Activated CD4-positive, alpha-beta T cell treated with anti-CD3 and anti-CD28 coated beads for 36 hours (primary cell): ENCODE measurements at regions not wholly inside any gene's neighbourhood (a gene's known extent, or its start where the extent isn't known, plus 50 kb on each side); places are given as distances from the start of the nearest gene placed in this dataset.

Experiments
- ATAC-seq: fragments of 200-7000 bp; cut with Tn5 transposase; one replicate; pipeline ENCODE4 v1.10.0; 2021; ENCODE audit warnings: mild to moderate bottlenecking, moderate library complexity
- CTCF ChIA-PET: fragments of 350-600 bp; sonication (Branson Sonifier 250); formaldehyde crosslinking; loops from one replicate; lab custom pipeline; 2021; ENCODE audit warnings: antibody characterized with exemption; lab: Charles Lee
- POLR2A ChIA-PET: fragments of 350-600 bp; sonication (Branson Sonifier 250); formaldehyde crosslinking; loops from one replicate; lab custom pipeline; 2021; ENCODE audit warnings: antibody characterized with exemption, inconsistent platforms; lab: Charles Lee
- DNase-seq: peaks from one replicate; pipeline ENCODE4 v3.0.0-alpha.2; 2020
- H3K27ac Mint-ChIP-seq: one replicate; pipeline ENCODE4 v1.8.0; 2021; ENCODE audit warnings: mixed read lengths
- H3K27me3 Mint-ChIP-seq: one replicate; pipeline ENCODE4 v1.8.0; 2021; ENCODE audit warnings: mixed read lengths
- H3K36me3 Mint-ChIP-seq: one replicate; pipeline ENCODE4 v1.8.0; 2021; ENCODE audit warnings: low read depth, mixed read lengths
- H3K4me1 Mint-ChIP-seq: one replicate; pipeline ENCODE4 v1.8.0; 2021; ENCODE audit warnings: mixed read lengths
- H3K4me3 Mint-ChIP-seq: one replicate; pipeline ENCODE4 v1.8.0; 2021; ENCODE audit warnings: mild to moderate bottlenecking, moderate library complexity, mixed read lengths
- H3K9me3 Mint-ChIP-seq: one replicate; pipeline ENCODE4 v1.8.0; 2021; ENCODE audit warnings: low read depth, mixed read lengths
- intact Hi-C, 2 experiments: fragments of 100-400 bp; cut with DNase I in 1 of 2; cut with micrococcal nuclease in 1 of 2; formaldehyde crosslinking; loops; one replicate each; pipeline versions ENCODE4 v1.14.2 to v1.15.1; 2022 to 2024; cut with DNase I, micrococcal nuclease

DNA sequence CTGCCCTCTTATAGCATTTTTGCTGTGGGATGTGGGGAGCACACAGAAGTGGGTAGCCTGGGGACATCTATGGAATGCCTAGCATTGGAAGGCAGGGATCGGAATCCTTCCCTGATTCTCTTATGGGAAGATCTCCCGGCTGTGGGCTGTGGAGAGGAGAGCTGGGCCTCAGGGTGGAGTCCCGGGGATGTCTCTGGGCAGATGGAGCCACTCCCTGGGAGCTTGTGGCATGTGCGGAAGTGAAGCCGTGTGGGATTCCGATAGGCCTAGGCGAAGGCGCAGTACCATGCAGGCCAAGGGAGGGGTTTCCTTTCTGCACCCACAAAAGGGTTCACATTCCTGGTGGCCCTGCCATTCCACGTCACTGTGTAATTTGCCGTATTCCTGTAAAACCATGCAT is 87.9 kb downstream of the GLI2 start:
- POLR2A ChIA-PET: no interaction called here
- H3K36me3 Mint-ChIP-seq: no peaks in the 10 kb centered on the region
- intact Hi-C loops: no loop called here
- no peaks in the 10 kb centered on the region for H3K27me3 Mint-ChIP-seq
- CTCF ChIA-PET: no interaction called here
- H3K9me3 Mint-ChIP-seq: no peaks in the 10 kb centered on the region
- no peak for DNase-seq
- H3K27ac Mint-ChIP-seq: no peak overlapping the region
- no peak for ATAC-seq
- no peak overlapping the region for H3K4me3 Mint-ChIP-seq
- no peaks in the 10 kb centered on the region for H3K4me1 Mint-ChIP-seq

DNA sequence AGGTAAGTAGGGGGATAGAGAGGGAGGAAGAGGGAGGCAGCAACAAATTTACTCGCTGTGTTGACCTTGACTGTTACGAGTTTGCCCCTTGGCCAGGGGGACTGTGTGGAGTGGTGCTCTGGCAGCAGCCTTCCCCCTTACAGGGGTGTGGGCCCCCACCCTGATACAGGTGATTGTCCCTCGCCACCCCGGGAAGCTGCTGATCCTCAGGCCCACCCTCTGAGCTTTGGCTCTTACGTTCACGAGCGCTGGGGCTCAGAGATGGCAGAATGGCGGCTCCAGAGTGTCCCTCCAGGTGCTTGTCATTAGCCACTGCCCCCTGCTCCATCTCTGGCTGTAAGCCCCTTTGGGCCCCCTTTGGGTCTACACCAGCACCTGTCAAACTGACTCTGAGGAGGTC is 88.6 kb downstream of the GLI2 start:
- H3K4me1 Mint-ChIP-seq: no peaks in the 10 kb centered on the region
- no peaks in the 10 kb centered on the region for H3K27me3 Mint-ChIP-seq
- H3K27ac Mint-ChIP-seq: no peak overlapping the region
- POLR2A ChIA-PET: no interaction called here
- no peaks in the 10 kb centered on the region for H3K9me3 Mint-ChIP-seq
- H3K36me3 Mint-ChIP-seq: no peaks in the 10 kb centered on the region
- intact Hi-C loops: no loop called here
- no peak overlapping the region for H3K4me3 Mint-ChIP-seq
- ATAC-seq: no peak
- CTCF ChIA-PET: no interaction called here
- DNase-seq: no peak

DNA sequence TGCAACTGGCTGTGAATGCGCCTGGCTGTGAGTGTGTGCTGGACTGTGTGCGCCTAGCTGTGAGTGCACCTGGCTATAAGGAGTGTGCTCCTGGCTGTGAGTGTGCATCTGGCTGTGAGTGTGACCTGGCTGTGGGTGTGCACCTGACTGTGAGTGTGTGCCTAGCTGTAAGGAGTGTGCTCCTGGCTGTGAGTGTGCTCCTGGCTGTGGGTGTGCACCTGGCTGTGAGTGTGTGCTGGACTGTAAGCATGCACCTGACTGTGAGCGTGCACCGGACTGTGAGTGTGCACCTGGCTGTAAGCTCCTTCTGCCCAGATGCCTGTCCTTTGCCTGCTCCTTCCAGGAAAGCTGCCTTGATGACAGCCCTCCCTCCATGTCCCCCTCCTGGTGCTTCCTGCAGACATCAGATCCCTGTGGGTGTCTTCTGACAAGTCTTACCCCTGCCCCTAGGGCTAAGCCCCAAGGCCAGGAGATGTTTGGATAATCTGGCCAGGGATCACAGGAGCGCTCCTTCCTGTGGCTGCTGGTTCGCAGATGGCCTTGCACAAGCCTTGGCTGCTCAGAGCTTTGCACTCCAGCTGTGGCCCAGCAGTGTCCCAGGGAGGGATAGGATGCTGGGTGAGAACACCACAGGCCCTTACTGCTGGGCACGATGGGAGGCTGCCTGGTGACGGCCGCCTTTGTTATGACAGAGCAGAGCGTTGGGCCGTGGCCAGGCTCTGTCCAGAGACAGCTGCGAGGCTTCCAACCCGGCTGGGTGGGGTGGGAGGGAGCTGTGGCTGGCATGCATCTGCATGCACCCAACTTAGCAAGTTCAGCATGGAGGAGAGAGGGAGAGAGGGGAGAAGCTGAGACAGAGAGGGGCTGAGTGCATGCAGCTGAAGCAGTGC is 89.9 kb downstream of the GLI2 start:
- no peak for ATAC-seq
- intact Hi-C loops: no loop called here
- no peaks in the 10 kb centered on the region for H3K9me3 Mint-ChIP-seq
- ChIA-PET CTCF (no interaction called here), POLR2A (no interaction called here)
- DNase-seq: no peak
- no peaks in the 10 kb centered on the region for H3K4me1 Mint-ChIP-seq
- no peaks in the 10 kb centered on the region for H3K36me3 Mint-ChIP-seq
- H3K27me3 Mint-ChIP-seq: no peaks in the 10 kb centered on the region
- no peak overlapping the region for H3K27ac Mint-ChIP-seq
- H3K4me3 Mint-ChIP-seq: no peak overlapping the region

DNA sequence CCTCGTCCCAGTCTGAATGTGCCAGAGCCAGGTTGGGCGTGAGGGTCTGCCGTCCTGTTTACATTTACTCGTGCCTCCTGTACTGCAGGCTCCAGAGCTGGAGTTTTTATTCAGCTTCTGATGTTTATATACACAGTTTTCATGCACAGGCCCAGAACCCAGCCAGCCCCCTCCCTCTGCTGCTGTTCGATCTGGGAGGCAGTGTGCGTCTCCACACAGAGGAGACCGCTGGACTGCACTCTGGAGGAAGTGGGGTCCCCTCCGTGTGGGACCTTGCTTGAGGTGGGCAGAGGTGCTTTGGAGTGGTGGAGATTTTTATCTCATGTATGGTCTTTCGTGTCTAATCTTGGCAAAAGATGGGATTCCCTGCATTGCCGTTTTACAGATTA is 90.6 kb downstream of the GLI2 start:
- Mint-ChIP-seq H3K4me1 (no peaks in the 10 kb centered on the region), H3K4me3 (no peak overlapping the region), H3K36me3 (no peaks in the 10 kb centered on the region), H3K27me3 (no peaks in the 10 kb centered on the region), H3K27ac (no peak overlapping the region), H3K9me3 (no peaks in the 10 kb centered on the region)
- ATAC-seq (no peak), DNase-seq (no peak)
- ChIA-PET POLR2A (no interaction called here), CTCF (no interaction called here)
- intact Hi-C loops: no loop called here

DNA sequence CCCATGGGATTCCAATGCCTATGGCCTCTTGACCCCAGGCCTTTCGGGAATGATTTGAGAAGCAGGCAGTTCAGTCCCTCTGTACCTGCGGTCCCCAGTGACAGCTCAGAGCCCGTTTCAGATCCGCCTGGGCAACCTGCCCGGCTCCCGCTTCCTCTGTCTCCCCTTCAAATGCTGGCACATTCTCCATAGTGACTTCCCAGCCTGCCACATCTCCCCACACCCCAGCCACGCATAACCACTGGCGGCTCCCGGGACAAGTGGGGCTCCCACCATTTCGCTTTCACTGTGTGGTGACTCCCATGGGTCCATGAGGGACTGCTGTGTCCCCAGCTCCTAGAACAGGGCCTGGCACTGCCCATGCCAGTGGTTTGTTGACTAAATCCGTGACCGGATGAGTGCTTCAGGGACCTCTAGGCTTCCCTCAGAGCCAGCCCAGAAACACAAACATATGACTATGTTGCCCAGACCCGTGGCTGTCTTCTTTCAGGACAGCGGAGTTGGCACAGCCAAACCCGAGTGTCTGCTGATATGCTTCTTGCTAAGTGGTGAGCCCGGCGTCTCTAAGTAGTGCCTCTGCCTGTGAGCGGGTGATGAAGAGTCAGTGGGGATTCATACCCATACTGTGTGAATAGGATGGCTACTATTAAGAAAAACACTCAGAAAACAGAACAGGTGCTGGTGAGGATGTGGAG is 91.2 kb downstream of the GLI2 start:
- intact Hi-C loops: no loop called here
- no peaks in the 10 kb centered on the region for H3K9me3 Mint-ChIP-seq
- ChIA-PET POLR2A (no interaction called here), CTCF (no interaction called here)
- H3K4me3 Mint-ChIP-seq: no peak overlapping the region
- no peaks in the 10 kb centered on the region for H3K4me1 Mint-ChIP-seq
- ATAC-seq: no peak
- no peaks in the 10 kb centered on the region for H3K36me3 Mint-ChIP-seq
- H3K27ac Mint-ChIP-seq: no peak overlapping the region
- no peaks in the 10 kb centered on the region for H3K27me3 Mint-ChIP-seq
- DNase-seq: no peak

DNA sequence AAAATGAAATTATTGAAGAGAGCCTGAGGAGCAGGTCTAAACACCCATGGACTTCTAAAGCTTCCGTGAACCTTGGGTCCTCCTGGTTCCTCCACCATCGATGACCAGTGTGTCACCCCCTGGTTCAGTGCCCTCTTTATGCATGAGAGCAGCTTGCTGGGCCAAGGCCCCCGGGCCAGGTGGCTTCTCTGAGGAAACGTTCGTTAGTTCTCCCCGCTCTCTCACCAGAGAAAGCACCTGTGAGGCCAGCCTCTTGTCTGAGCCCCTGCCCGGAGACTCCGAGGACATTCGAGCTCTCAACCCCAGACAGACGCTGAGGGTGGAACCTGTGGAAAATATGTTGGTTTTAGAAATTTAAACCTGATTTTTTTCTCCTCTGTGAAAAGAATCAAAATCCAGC is 92.4 kb downstream of the GLI2 start:
- no peak overlapping the region for H3K27ac Mint-ChIP-seq
- H3K4me1 Mint-ChIP-seq: no peaks in the 10 kb centered on the region
- H3K9me3 Mint-ChIP-seq: no peaks in the 10 kb centered on the region
- H3K27me3 Mint-ChIP-seq: no peaks in the 10 kb centered on the region
- POLR2A ChIA-PET: no interaction called here
- no peak overlapping the region for H3K4me3 Mint-ChIP-seq
- CTCF ChIA-PET: interaction anchor here (0.6 kb wide), 1 partner anchor 56 kb away, joined by 3 read pairs; no protein-coding TSS in a partner anchor
- no peak for DNase-seq
- no peaks in the 10 kb centered on the region for H3K36me3 Mint-ChIP-seq
- no peak for ATAC-seq
- intact Hi-C loops: no loop called here

DNA sequence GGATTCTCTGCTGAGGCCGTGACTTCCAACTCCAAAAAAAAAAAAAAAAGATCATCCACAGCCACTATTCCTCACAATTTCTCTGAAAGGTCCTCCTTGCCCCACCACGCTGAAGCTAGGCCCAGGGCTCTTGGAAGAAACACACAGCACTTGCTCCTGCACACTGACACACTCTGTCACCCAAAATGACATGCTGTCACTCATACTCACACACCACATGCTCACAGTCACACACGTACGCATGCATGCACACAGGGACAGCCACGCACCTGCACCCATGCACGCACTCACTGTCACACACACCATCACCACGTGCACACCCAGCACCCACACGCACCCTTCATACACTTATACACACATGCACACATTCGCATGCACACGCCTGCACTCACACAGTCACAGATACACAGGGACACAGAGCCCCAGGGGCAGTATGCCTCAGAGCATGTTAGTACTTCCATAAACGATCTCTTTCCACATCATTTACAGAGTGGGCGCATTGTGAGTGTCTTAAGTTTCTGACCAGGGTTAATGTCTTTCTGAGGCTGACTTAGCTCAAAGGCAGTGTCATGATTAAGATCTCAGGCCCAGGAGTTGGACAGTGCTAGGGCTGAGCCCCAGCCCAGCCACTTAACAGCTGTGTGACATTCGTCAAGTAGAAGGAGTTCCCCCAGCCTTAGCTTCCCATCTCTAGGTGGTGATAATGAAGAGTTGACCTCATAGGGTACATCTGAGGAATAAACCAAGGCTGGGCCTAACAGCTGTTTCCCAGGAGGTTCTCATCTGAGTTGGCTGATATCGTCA is 93.4 kb downstream of the GLI2 start:
- CTCF ChIA-PET: interaction anchor here (0.6 kb wide), 1 partner anchor 55 kb away, joined by 3 read pairs; no protein-coding TSS in a partner anchor
- H3K27ac Mint-ChIP-seq: no peak overlapping the region

DNA sequence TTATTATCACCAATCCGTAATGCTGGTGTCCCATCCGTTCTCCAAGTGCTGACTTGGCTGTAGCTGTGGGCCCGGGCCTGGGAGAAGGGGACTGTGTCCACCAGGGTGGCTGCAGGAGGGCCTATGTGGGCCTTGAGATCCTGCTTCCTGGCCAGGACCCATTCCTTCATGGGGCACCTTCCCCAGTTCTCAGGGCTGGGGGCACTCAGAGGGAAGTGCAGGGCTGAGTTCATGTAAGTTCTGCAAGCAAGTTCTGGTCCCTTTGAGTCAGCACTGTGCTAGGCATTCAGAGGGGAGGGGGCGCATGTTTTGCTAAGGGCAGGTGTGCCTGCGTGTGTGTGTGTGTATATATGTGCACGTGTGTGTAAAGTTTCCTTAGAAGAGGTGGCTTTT is 94.0 kb downstream of the GLI2 start:
- Mint-ChIP-seq H3K9me3 (no peaks in the 10 kb centered on the region), H3K36me3 (no peaks in the 10 kb centered on the region), H3K4me3 (no peak overlapping the region), H3K27me3 (no peaks in the 10 kb centered on the region), H3K27ac (no peak overlapping the region), H3K4me1 (no peaks in the 10 kb centered on the region)
- no peak for ATAC-seq
- DNase-seq: no peak
- ChIA-PET POLR2A (no interaction called here), CTCF (no interaction called here)
- intact Hi-C loops: no loop called here

More for the DNA sequence above, 93.4 kb downstream of the GLI2 start:
- intact Hi-C loops: no loop called here
- Mint-ChIP-seq H3K4me1 (no peaks in the 10 kb centered on the region), H3K36me3 (no peaks in the 10 kb centered on the region), H3K27me3 (no peaks in the 10 kb centered on the region), H3K9me3 (no peaks in the 10 kb centered on the region), H3K4me3 (no peak overlapping the region)
- POLR2A ChIA-PET: no interaction called here
- DNase-seq: no peak
- ATAC-seq: no peak

DNA sequence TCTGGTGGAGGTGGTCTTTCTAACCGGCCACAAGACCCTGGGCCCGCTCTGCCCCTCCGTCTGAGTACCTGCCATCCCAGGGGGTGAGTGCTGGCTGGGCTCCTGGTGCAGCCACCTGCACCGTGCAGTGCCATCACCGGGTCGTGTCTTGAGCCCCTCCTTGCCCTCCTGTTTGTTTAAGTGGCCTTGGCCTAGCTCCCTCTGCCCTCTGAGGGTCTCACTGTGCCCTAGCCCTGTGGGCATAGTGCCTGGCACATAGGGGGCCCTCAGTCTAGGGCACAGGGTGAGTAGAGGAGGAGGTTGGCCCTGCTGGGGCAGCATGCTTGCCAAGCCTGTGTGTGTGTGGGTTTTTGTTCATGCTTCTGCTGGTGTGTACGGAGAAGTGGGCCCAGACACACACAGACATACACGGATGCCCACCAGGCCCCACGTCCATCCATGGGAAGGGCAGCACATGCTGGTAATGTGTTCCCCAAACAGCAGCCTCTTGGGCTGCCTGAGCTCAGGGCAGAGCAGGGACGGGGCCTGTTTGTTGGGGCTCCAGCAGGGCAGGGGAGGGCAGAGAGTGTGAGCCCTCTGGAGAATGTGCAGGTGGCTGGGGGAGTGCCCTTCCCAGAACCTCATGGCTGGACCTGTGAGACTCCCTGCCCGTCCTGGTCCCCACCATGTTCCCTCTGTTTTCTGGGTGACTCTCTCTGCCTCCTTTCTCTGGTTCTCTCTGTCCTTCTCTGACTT is 94.6 kb downstream of the GLI2 start:
- H3K4me3 Mint-ChIP-seq: no peak overlapping the region
- DNase-seq: no peak
- intact Hi-C loops: no loop called here
- POLR2A ChIA-PET: no interaction called here
- CTCF ChIA-PET: no interaction called here
- ATAC-seq: no peak
- no peaks in the 10 kb centered on the region for H3K36me3 Mint-ChIP-seq
- H3K4me1 Mint-ChIP-seq: no peaks in the 10 kb centered on the region
- H3K27ac Mint-ChIP-seq: no peak overlapping the region
- no peaks in the 10 kb centered on the region for H3K9me3 Mint-ChIP-seq
- no peaks in the 10 kb centered on the region for H3K27me3 Mint-ChIP-seq

DNA sequence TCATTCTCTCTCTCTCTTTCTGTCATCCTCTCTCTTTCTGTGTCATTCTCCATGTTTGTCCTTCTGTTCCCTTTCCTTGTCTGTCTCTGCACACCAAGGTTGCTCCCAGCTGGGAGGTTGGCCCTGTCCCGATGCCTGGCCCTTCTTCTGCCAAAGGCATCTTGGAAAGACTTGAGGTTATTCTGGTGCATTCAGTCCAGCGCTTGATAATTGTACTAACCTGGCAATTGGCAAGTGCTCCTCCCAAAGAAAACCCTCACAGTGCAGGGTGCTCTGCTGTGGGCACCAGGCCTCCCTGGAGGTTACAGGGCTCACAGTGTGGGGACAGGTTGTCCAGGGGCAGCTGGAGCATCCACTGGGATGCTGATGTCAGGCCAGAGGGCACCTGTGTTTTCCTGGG is 95.4 kb downstream of the GLI2 start:
- Mint-ChIP-seq H3K27ac (no peak overlapping the region), H3K4me1 (no peaks in the 10 kb centered on the region), H3K27me3 (no peaks in the 10 kb centered on the region), H3K4me3 (no peak overlapping the region), H3K9me3 (no peaks in the 10 kb centered on the region), H3K36me3 (no peaks in the 10 kb centered on the region)
- DNase-seq: no peak
- CTCF ChIA-PET: no interaction called here
- POLR2A ChIA-PET: no interaction called here
- no peak for ATAC-seq
- intact Hi-C loops: no loop called here

DNA sequence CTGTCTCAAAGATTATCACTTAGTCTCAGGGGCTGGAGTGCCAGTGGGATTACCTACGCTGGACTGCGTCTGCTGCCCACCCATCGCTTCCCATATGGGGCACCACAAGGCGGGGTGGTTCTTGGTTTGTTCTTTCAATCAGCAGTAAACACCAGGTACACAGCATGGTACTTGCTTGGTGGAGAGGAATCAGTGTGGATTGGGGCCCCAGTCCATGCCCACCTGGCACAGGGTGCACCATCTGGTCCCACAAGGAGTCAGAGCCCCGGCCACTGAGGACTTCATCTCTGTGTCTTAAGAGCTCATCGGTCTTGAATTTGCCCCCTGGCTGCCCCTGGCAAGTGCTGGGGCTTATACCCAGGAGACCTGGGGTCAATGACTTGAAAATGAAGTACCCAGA is 96.2 kb downstream of the GLI2 start:
- Mint-ChIP-seq H3K4me3 (no peak overlapping the region), H3K9me3 (no peaks in the 10 kb centered on the region), H3K27ac (no peak overlapping the region), H3K36me3 (no peaks in the 10 kb centered on the region), H3K27me3 (no peaks in the 10 kb centered on the region), H3K4me1 (no peaks in the 10 kb centered on the region)
- ATAC-seq: no peak
- no peak for DNase-seq
- ChIA-PET CTCF (no interaction called here), POLR2A (no interaction called here)
- intact Hi-C loops: no loop called here
